ENCODE measurements at regions not wholly inside any gene's neighbourhood (a gene's known extent, or its start where the extent isn't known, plus 50 kb on each side); places are given as distances from the start of the nearest gene placed in this dataset.
"Not testable (repeated sequence)": the region's sequence is repeated elsewhere in the genome, so short reads cannot be mapped to it uniquely, and the experiment has no call there.

- H3K4me1 ChIP-seq (ENCODE audit: control insufficient read depth in 1 of 2, insufficient read depth in 2 of 2, low read length in 2 of 2); H3K9me2 ChIP-seq (ENCODE audit: insufficient read depth); CTCF ChIA-PET; H3K27ac ChIP-seq (ENCODE audit: low read depth, low read length); H3K79me2 ChIP-seq (ENCODE audit: insufficient read depth, low read length); H3K9me3 ChIP-seq (ENCODE audit: control insufficient read depth in 1 of 2, insufficient read depth in 1 of 2, low read depth in 1 of 2, low read length in 2 of 2); H3K4me2 ChIP-seq (ENCODE audit: low read length); H3K9ac ChIP-seq (ENCODE audit: low read length); POLR2A ChIA-PET; H3K27me3 ChIP-seq (ENCODE audit: insufficient read depth, low read length); ATAC-seq; DNase-seq (ENCODE audit: low read depth, low spot score); BruUV-seq (replicated peaks); H3K4me3 ChIP-seq (replicated peaks in 1 of 2; ENCODE audit: low read depth in 1 of 2, low read length in 2 of 2); RAD21 ChIA-PET (ENCODE audit: low non-redundant PET in 1 of 2, low total read pairs in 2 of 2, uncharacterized antibody in 2 of 2, unreplicated experiment in 2 of 2); H3K36me3 ChIP-seq (ENCODE audit: control insufficient read depth in 1 of 2, insufficient read depth in 2 of 2, low read length in 2 of 2); intact Hi-C loops (cut with micrococcal nuclease); H2AFZ ChIP-seq (ENCODE audit: low read depth, low read length, poor library complexity, severe bottlenecking); H4K20me1 ChIP-seq (ENCODE audit: insufficient read depth): not testable (repeated sequence)
Measured at GRCh38 chr15:20084026-20084425, 457.6 kb downstream of the GOLGA6L6 start.

DNA sequence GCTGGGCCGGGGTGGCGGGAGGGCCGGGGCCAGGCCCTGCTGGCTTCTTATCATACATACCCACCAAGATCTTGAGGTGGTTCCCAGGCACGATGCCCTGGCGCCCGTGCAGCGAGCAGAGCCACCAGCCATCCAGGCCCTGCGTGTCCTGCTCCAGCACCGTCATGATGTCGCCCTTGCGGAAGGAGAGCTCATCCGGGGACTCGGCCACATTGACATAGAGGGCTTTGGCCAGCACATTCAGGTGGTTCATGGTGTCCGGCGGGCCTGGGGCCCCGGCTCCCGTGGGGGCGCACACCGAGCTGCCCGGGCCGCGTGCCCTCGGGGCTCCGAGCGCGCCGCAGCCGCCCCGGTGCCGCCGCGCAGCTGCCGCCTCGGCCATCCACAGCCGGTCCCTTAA, 467.5 kb downstream of the GOLGA6L6 start:
- H4K20me1 ChIP-seq (ENCODE audit: insufficient read depth); DNase-seq (ENCODE audit: low read depth, low spot score); H3K9me2 ChIP-seq (ENCODE audit: insufficient read depth); BruUV-seq (replicated peaks); H3K27me3 ChIP-seq (ENCODE audit: insufficient read depth, low read length); H3K9me3 ChIP-seq (ENCODE audit: control insufficient read depth in 1 of 2, insufficient read depth in 1 of 2, low read depth in 1 of 2, low read length in 2 of 2); POLR2A ChIA-PET; intact Hi-C loops (cut with micrococcal nuclease); H3K4me2 ChIP-seq (ENCODE audit: low read length); CTCF ChIA-PET; H3K9ac ChIP-seq (ENCODE audit: low read length); H3K36me3 ChIP-seq (ENCODE audit: control insufficient read depth in 1 of 2, insufficient read depth in 2 of 2, low read length in 2 of 2); H2AFZ ChIP-seq (ENCODE audit: low read depth, low read length, poor library complexity, severe bottlenecking); RAD21 ChIA-PET (ENCODE audit: low non-redundant PET in 1 of 2, low total read pairs in 2 of 2, uncharacterized antibody in 2 of 2, unreplicated experiment in 2 of 2); ATAC-seq; H3K4me1 ChIP-seq (ENCODE audit: control insufficient read depth in 1 of 2, insufficient read depth in 2 of 2, low read length in 2 of 2); H3K79me2 ChIP-seq (ENCODE audit: insufficient read depth, low read length); H3K27ac ChIP-seq (ENCODE audit: low read depth, low read length); H3K4me3 ChIP-seq (replicated peaks in 1 of 2; ENCODE audit: low read depth in 1 of 2, low read length in 2 of 2): not testable (repeated sequence)

DNA sequence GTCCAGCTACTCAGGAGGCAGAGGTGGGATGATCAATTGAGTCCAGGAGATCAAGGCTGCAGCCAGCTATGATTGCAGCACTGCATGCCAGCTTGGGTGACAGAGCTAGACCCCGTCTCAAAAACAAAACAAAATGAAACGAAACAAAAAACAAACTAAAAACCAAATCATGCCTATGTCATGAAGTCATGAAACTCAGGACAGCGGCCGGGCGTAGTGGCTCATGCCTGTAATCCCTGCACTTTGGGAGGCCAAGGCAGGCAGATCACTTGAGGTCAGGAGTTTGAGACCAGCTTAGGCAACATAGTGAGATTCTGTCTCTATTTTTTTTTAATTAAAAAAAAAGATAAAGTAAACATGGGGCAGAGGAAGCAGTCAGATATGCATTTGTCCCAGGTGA, 472.6 kb downstream of the GOLGA6L6 start:
- H3K27ac ChIP-seq (ENCODE audit: low read depth, low read length); BruUV-seq (replicated peaks); ATAC-seq; RAD21 ChIA-PET (ENCODE audit: low non-redundant PET in 1 of 2, low total read pairs in 2 of 2, uncharacterized antibody in 2 of 2, unreplicated experiment in 2 of 2); CTCF ChIA-PET; H3K4me2 ChIP-seq (ENCODE audit: low read length); H3K36me3 ChIP-seq (ENCODE audit: control insufficient read depth in 1 of 2, insufficient read depth in 2 of 2, low read length in 2 of 2); POLR2A ChIA-PET; DNase-seq (ENCODE audit: low read depth, low spot score); H2AFZ ChIP-seq (ENCODE audit: low read depth, low read length, poor library complexity, severe bottlenecking); H3K4me1 ChIP-seq (ENCODE audit: control insufficient read depth in 1 of 2, insufficient read depth in 2 of 2, low read length in 2 of 2); H3K9me3 ChIP-seq (ENCODE audit: control insufficient read depth in 1 of 2, insufficient read depth in 1 of 2, low read depth in 1 of 2, low read length in 2 of 2); H3K9ac ChIP-seq (ENCODE audit: low read length); H3K9me2 ChIP-seq (ENCODE audit: insufficient read depth); H3K79me2 ChIP-seq (ENCODE audit: insufficient read depth, low read length); intact Hi-C loops (cut with micrococcal nuclease); H4K20me1 ChIP-seq (ENCODE audit: insufficient read depth); H3K4me3 ChIP-seq (replicated peaks in 1 of 2; ENCODE audit: low read depth in 1 of 2, low read length in 2 of 2); H3K27me3 ChIP-seq (ENCODE audit: insufficient read depth, low read length): not testable (repeated sequence)

DNA sequence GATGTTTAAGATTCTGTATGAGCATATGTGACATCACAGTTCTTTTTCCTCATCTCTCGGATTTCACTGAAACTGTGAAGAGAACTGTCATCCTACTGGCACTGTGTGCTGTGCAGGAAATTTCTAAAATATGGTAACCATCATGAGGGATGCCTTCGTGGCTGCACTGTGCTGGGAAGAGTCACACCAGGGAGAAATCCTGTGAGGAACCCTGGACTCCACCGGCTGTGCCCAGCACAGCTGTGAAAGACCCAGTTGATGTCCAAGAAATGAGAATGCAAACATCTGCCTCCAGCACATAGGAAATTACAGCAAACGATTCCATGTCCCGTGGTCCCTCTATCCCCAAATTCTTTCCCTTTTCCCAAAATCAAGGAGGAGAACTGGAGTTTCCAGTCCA, 475.4 kb downstream of the GOLGA6L6 start:
- H3K27ac ChIP-seq (ENCODE audit: low read depth, low read length); ATAC-seq; H3K4me2 ChIP-seq (ENCODE audit: low read length); intact Hi-C loops (cut with micrococcal nuclease); DNase-seq (ENCODE audit: low read depth, low spot score); H3K4me3 ChIP-seq (replicated peaks in 1 of 2; ENCODE audit: low read depth in 1 of 2, low read length in 2 of 2); H3K27me3 ChIP-seq (ENCODE audit: insufficient read depth, low read length); H3K4me1 ChIP-seq (ENCODE audit: control insufficient read depth in 1 of 2, insufficient read depth in 2 of 2, low read length in 2 of 2); H2AFZ ChIP-seq (ENCODE audit: low read depth, low read length, poor library complexity, severe bottlenecking); H3K9me3 ChIP-seq (ENCODE audit: control insufficient read depth in 1 of 2, insufficient read depth in 1 of 2, low read depth in 1 of 2, low read length in 2 of 2); RAD21 ChIA-PET (ENCODE audit: low non-redundant PET in 1 of 2, low total read pairs in 2 of 2, uncharacterized antibody in 2 of 2, unreplicated experiment in 2 of 2); BruUV-seq (replicated peaks); H4K20me1 ChIP-seq (ENCODE audit: insufficient read depth); H3K36me3 ChIP-seq (ENCODE audit: control insufficient read depth in 1 of 2, insufficient read depth in 2 of 2, low read length in 2 of 2); H3K9ac ChIP-seq (ENCODE audit: low read length); H3K9me2 ChIP-seq (ENCODE audit: insufficient read depth); POLR2A ChIA-PET; CTCF ChIA-PET; H3K79me2 ChIP-seq (ENCODE audit: insufficient read depth, low read length): not testable (repeated sequence)

- DNase-seq (ENCODE audit: low read depth, low spot score); H3K4me1 ChIP-seq (ENCODE audit: control insufficient read depth in 1 of 2, insufficient read depth in 2 of 2, low read length in 2 of 2); intact Hi-C loops (cut with micrococcal nuclease); BruUV-seq (replicated peaks); H4K20me1 ChIP-seq (ENCODE audit: insufficient read depth); H3K4me2 ChIP-seq (ENCODE audit: low read length); H3K36me3 ChIP-seq (ENCODE audit: control insufficient read depth in 1 of 2, insufficient read depth in 2 of 2, low read length in 2 of 2); H3K79me2 ChIP-seq (ENCODE audit: insufficient read depth, low read length); H3K9me3 ChIP-seq (ENCODE audit: control insufficient read depth in 1 of 2, insufficient read depth in 1 of 2, low read depth in 1 of 2, low read length in 2 of 2); CTCF ChIA-PET; H3K27me3 ChIP-seq (ENCODE audit: insufficient read depth, low read length); H3K4me3 ChIP-seq (replicated peaks in 1 of 2; ENCODE audit: low read depth in 1 of 2, low read length in 2 of 2); ATAC-seq; H3K9me2 ChIP-seq (ENCODE audit: insufficient read depth); H2AFZ ChIP-seq (ENCODE audit: low read depth, low read length, poor library complexity, severe bottlenecking); POLR2A ChIA-PET; H3K27ac ChIP-seq (ENCODE audit: low read depth, low read length); RAD21 ChIA-PET (ENCODE audit: low non-redundant PET in 1 of 2, low total read pairs in 2 of 2, uncharacterized antibody in 2 of 2, unreplicated experiment in 2 of 2); H3K9ac ChIP-seq (ENCODE audit: low read length): not testable (repeated sequence)
Measured at GRCh38 chr15:20065508-20065907, 476.1 kb downstream of the GOLGA6L6 start.

All from HCT116 (cell line).